SK-N-MC (cell line): ENCODE measurements at regions not wholly inside any gene's neighbourhood (a gene's known extent, or its start where the extent isn't known, plus 50 kb on each side); places are given as distances from the start of the nearest gene placed in this dataset.

ENCODE experiments used
- EZH2 ChIP-seq: fragments of 200-600 bp; sonication (generic); IDR thresholded peaks from one replicate; pipeline ENCODE4 v1.6.1; 2017; ENCODE audit warnings: antibody characterized with exemption
- POLR2AphosphoS5 ChIP-seq: IDR thresholded peaks from 2 replicates; pipeline ENCODE4 v1.6.1; 2012; ENCODE audit warnings: mild to moderate bottlenecking, low read depth, low read length, borderline replicate concordance

- TF ChIP-seq POLR2AphosphoS5 (no peak), EZH2 (no peak)
These were observed 233.3 kb downstream of the SETD4 start for GRCh38 chr21:35827004-35827403.
